Muscle of back (tissue), 3 donors: ENCODE measurements at regions not wholly inside any gene's neighbourhood (a gene's known extent, or its start where the extent isn't known, plus 50 kb on each side); places are given as distances from the start of the nearest gene placed in this dataset.

Experiments used
- DNase-seq, 3 donors: peaks; one replicate each; pipeline versions ENCODE4 v3.0.0 to v3.0.0-alpha.2; 2013

GRCh38 chr5:3825531-3826451 lies 230.2 kb downstream of the IRX1 start:
- DNase-seq = peak in 2 of 3 donors; percentile 34 to 41

GRCh38 chr5:3827624-3828023 lies 232.0 kb downstream of the IRX1 start:
- no peak for DNase-seq

GRCh38 chr5:3828761-3829160 lies 233.1 kb downstream of the IRX1 start:
- DNase-seq = no peak

- DNase-seq = no peak
Measured at GRCh38 chr5:3833566-3833965, 237.9 kb downstream of the IRX1 start.

GRCh38 chr5:3835811-3836210 lies 240.2 kb downstream of the IRX1 start:
- no peak for DNase-seq

GRCh38 chr5:3836528-3836927 lies 240.9 kb downstream of the IRX1 start:
- DNase-seq = no peak

GRCh38 chr5:3837506-3837905 lies 241.9 kb downstream of the IRX1 start:
- DNase-seq = no peak

GRCh38 chr5:3839151-3839550 lies 243.5 kb downstream of the IRX1 start:
- DNase-seq = no peak

- DNase-seq = no peak
Measured at GRCh38 chr5:3842591-3842990, 247.0 kb downstream of the IRX1 start.

GRCh38 chr5:3843706-3844105 lies 248.1 kb downstream of the IRX1 start:
- DNase-seq = no peak

GRCh38 chr5:3844266-3844665 lies 248.6 kb downstream of the IRX1 start:
- no peak for DNase-seq

- DNase-seq = no peak
Measured at GRCh38 chr5:3845230-3845629, 249.6 kb downstream of the IRX1 start.

- no peak for DNase-seq
Measured at GRCh38 chr5:3852161-3852916, 256.7 kb downstream of the IRX1 start.

GRCh38 chr5:3853362-3853761 lies 257.7 kb downstream of the IRX1 start:
- DNase-seq = peak in 1 of 3 donors; percentile 14

GRCh38 chr5:3854188-3854821 lies 258.7 kb downstream of the IRX1 start:
- DNase-seq = no peak

GRCh38 chr5:3856036-3856435 lies 260.4 kb downstream of the IRX1 start:
- DNase-seq = no peak

GRCh38 chr5:3858524-3858923 lies 262.9 kb downstream of the IRX1 start:
- DNase-seq = no peak

GRCh38 chr5:3862906-3863305 lies 267.3 kb downstream of the IRX1 start:
- no peak for DNase-seq

- DNase-seq = no peak
Measured at GRCh38 chr5:3875144-3875543, 279.5 kb downstream of the IRX1 start.

GRCh38 chr5:3878267-3878666 lies 282.6 kb downstream of the IRX1 start:
- DNase-seq = no peak

GRCh38 chr5:3883040-3883439 lies 287.4 kb downstream of the IRX1 start:
- no peak for DNase-seq
